Esophagus muscularis mucosa (tissue), 4 donors: ENCODE measurements at regions not wholly inside any gene's neighbourhood (a gene's known extent, or its start where the extent isn't known, plus 50 kb on each side); places are given as distances from the start of the nearest gene placed in this dataset.

ENCODE experiments used
- DNase-seq: peaks from one replicate; pipeline ENCODE4 v3.0.0-alpha.2; 2017; ENCODE audit errors: extremely low spot score
- H3K27ac ChIP-seq, 4 donors: fragments of 200-600 bp; sonication (generic); replicated peaks in 1 of 4; 1 replicate in 3 of 4; 2 replicates in 1 of 4; pipeline ENCODE4 v1.5.1; 2016 to 2019; ENCODE audit warnings: mild to moderate bottlenecking in 1 of 4
- H3K27me3 ChIP-seq, 4 donors: fragments of 200-600 bp; sonication (generic); one replicate each; pipeline versions ENCODE4 v1.5.1 to v1.6.0; 2016 to 2019
- H3K36me3 ChIP-seq, 4 donors: fragments of 200-600 bp; sonication (generic); one replicate each; pipeline ENCODE4 v1.5.1; 2016 to 2019
- H3K4me1 ChIP-seq, 4 donors: fragments of 200-600 bp; sonication (generic); one replicate each; pipeline ENCODE4 v1.5.1; 2016 to 2019
- H3K4me3 ChIP-seq, 4 donors: fragments of 200-600 bp; sonication (generic); 1 replicate in 2 of 4; 2 replicates in 2 of 4; pipeline ENCODE4 v1.5.1; 2016 to 2019; ENCODE audit warnings: mild to moderate bottlenecking in 4 of 4, moderate library complexity in 1 of 4
- H3K9me3 ChIP-seq, 4 donors: fragments of 200-600 bp; sonication (generic); 1 replicate in 3 of 4; 2 replicates in 1 of 4; pipeline ENCODE4 v1.5.1; 2016 to 2019
- CTCF ChIP-seq, 3 experiments: fragments of 200-600 bp in 2 of 3; fragments of 450-650 bp in 1 of 3; sonication (generic) in 2 of 3; IDR thresholded peaks; one replicate each; pipeline ENCODE4 v1.5.1; 2017 to 2019; ENCODE audit warnings: antibody characterized with exemption in 3 of 3, mild to moderate bottlenecking in 2 of 3, moderate library complexity in 1 of 3
- EP300 ChIP-seq: sonication (generic); formaldehyde crosslinking; IDR thresholded peaks from one replicate; pipeline ENCODE4 v1.6.1; 2017; ENCODE audit warnings: antibody characterized with exemption
- POLR2A ChIP-seq: fragments of 450-650 bp; IDR thresholded peaks from one replicate; pipeline ENCODE4 v1.6.1; 2017; ENCODE audit warnings: antibody characterized with exemption, moderate library complexity, mild to moderate bottlenecking, low read depth
- POLR2AphosphoS5 ChIP-seq, 2 donors: sonication (generic); formaldehyde crosslinking; IDR thresholded peaks; one replicate each; pipeline ENCODE4 v1.6.1; 2017; ENCODE audit warnings: antibody characterized with exemption in 2 of 2
- WGBS: methylation state at CpG from one replicate; pipeline ENCODE4 v1.1.5; 2018; 5-methylcytosine and 5-hydroxymethylcytosine counted together
- intact Hi-C: fragments of 100-400 bp; cut with DNase I; formaldehyde crosslinking; loops from one replicate; pipeline ENCODE4 v1.15.1; 2023

GRCh38 chr4:79212311-79212710 is 113.5 kb downstream of the NAA11 start:
- H3K27ac ChIP-seq = no peak overlapping the region
- H3K27me3 ChIP-seq = no peaks in the 10 kb centered on the region
- DNase-seq = no peak
- H3K4me3 ChIP-seq = no peak overlapping the region
- no peak for TF ChIP-seq EP300
- no peak for TF ChIP-seq POLR2AphosphoS5 (IDR thresholded peaks at IDR 0.05)
- TF ChIP-seq CTCF (IDR thresholded peaks at IDR 0.05) = no peak
- no peak for TF ChIP-seq POLR2A
- peaks cover 0 to 11% (median 4%) of the 10 kb centered on the region in 4 donors for H3K4me1 ChIP-seq
- intact Hi-C loops = no loop called here
- WGBS = 89% methylated on average over 4 of the region's 4 CpGs
- no peaks in the 10 kb centered on the region for H3K9me3 ChIP-seq
- H3K36me3 ChIP-seq = no peaks in the 10 kb centered on the region

DNA sequence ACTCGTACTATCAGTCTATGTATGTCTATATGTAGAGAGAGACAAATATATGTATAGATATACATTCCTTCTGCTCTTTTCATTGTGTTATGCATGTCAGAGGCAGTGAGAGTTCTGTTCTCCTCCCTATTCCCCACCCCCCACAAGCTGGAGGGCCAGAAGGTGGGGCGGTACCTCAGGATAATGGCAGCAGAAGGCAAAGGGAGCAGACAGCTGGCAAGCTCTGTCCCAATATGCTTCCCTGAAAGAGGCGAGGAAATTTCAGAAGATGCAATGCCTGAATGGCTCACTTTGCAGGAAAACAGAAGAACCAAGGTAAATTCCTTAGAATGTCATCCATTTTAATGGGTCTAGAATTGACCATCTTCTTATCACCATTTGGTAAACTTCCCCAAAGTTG is 114.4 kb downstream of the NAA11 start:
- intact Hi-C loops = no loop called here
- no peak overlapping the region for H3K4me3 ChIP-seq
- H3K36me3 ChIP-seq = no peaks in the 10 kb centered on the region
- no peak for DNase-seq
- no peak overlapping the region for H3K27ac ChIP-seq
- no peaks in the 10 kb centered on the region for H3K27me3 ChIP-seq
- H3K4me1 ChIP-seq = peaks cover 0 to 11% (median 4%) of the 10 kb centered on the region in 4 donors
- H3K9me3 ChIP-seq = no peaks in the 10 kb centered on the region
- TF ChIP-seq EP300 (no peak), POLR2A (no peak), POLR2AphosphoS5 (IDR thresholded peaks at IDR 0.05) (no peak), CTCF (IDR thresholded peaks at IDR 0.05) (no peak)
- WGBS = 91% methylated on average over 3 of the region's 3 CpGs

- no peak for TF ChIP-seq CTCF (IDR thresholded peaks at IDR 0.05)
- no peak for TF ChIP-seq POLR2A
- TF ChIP-seq EP300 = no peak
- TF ChIP-seq POLR2AphosphoS5 (IDR thresholded peaks at IDR 0.05) = no peak
- H3K4me3 ChIP-seq = no peak overlapping the region
- no peaks in the 10 kb centered on the region for H3K36me3 ChIP-seq
- no peak overlapping the region for H3K27ac ChIP-seq
- peaks cover 0 to 11% (median 4%) of the 10 kb centered on the region in 4 donors for H3K4me1 ChIP-seq
- no peaks in the 10 kb centered on the region for H3K9me3 ChIP-seq
- 89% methylated on average over 7 of the region's 7 CpGs for WGBS
- no peak for DNase-seq
- no peaks in the 10 kb centered on the region for H3K27me3 ChIP-seq
- intact Hi-C loops = no loop called here
These were observed 115.2 kb downstream of the NAA11 start for GRCh38 chr4:79210636-79211049.

DNA sequence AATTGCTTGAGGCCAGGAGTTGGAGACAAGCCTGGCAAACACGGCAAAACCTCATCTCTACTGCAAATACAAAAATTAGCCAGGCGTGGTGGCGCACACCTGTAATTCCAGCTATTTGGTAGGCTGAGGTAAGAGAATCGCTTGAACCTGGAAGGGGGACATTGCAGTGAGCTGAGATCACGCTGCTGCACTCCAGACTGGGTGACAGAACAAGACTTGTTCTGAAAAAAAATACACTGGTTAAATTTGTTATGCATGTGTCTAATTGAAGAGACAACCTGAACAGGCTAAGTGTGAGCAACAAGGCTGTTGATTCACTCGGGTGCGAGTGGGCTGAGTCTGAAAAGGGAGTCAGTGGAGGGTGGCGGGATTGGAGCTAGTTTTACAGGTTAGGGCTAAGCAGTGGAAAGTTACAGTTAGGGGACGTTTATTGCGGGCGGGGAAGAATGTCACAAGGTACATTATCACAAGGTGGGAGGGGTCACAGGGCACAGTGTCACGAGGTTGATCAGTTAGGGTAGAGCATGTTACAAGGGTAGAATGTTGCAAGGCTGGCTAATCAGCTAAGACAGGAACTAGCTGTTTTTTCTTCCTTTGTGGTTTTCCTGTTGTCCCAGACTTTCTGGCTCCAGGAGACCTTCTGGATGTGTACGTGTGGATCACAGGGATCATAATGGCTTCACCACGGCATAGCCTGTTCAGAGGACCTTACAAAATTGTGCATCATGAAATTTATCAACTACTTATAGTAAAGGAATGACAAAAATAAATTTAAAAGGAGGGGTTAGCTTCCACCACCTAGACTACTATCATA is 115.8 kb downstream of the NAA11 start:
- Histone ChIP-seq H3K4me1 (peaks cover 0 to 11% (median 4%) of the 10 kb centered on the region in 4 donors), H3K9me3 (no peaks in the 10 kb centered on the region), H3K36me3 (no peaks in the 10 kb centered on the region), H3K27me3 (no peaks in the 10 kb centered on the region), H3K27ac (no peak overlapping the region), H3K4me3 (no peak overlapping the region)
- DNase-seq = no peak
- intact Hi-C loops = no loop called here
- TF ChIP-seq POLR2A (no peak), EP300 (no peak), CTCF (IDR thresholded peaks at IDR 0.05) (no peak), POLR2AphosphoS5 (IDR thresholded peaks at IDR 0.05) (no peak)
- 83% methylated on average over 14 of the region's 14 CpGs for WGBS
